ENCODE measurements at regions not wholly inside any gene's neighbourhood (a gene's known extent, or its start where the extent isn't known, plus 50 kb on each side); places are given as distances from the start of the nearest gene placed in this dataset.

DNA sequence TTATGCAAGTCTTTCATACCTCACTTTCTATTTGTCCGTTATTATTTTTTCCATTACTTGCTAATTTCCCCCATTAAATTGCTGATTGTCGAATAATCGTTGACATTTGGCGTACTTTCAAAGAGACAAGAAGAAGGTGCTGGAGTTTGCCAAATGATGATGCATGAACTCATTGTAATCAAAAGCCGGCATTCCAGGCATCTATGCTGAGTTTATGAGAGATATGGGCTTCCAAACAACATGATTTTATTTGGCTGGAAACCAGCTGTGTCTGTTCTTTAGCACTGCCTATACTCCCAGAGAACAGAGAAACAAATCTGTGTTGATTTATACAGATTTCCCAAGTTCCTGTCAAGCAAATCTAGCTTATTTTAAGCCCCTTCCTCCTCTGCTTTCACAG is 80.8 kb upstream of the RPS6KA3 start:
- DNase-seq: no peak
- Histone ChIP-seq H3K36me3 (no peaks in the 10 kb centered on the region), H3K27me3 (ENCODE audit: insufficient read depth, low read depth, severe bottlenecking) (peaks cover 29% of the 10 kb centered on the region), H3K9me3 (ENCODE audit: severe bottlenecking) (peaks cover 2% of the 10 kb centered on the region), H3K27ac (no peak overlapping the region), H3K4me3 (ENCODE audit: low read depth, low read length) (no peak overlapping the region)
- TF ChIP-seq, protein P1, sequence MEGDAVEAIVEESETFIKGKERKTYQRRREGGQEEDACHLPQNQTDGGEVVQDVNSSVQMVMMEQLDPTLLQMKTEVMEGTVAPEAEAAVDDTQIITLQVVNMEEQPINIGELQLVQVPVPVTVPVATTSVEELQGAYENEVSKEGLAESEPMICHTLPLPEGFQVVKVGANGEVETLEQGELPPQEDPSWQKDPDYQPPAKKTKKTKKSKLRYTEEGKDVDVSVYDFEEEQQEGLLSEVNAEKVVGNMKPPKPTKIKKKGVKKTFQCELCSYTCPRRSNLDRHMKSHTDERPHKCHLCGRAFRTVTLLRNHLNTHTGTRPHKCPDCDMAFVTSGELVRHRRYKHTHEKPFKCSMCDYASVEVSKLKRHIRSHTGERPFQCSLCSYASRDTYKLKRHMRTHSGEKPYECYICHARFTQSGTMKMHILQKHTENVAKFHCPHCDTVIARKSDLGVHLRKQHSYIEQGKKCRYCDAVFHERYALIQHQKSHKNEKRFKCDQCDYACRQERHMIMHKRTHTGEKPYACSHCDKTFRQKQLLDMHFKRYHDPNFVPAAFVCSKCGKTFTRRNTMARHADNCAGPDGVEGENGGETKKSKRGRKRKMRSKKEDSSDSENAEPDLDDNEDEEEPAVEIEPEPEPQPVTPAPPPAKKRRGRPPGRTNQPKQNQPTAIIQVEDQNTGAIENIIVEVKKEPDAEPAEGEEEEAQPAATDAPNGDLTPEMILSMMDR (IDR thresholded peaks at IDR 0.05; ENCODE audit: low read depth, low read length): no peak

DNA sequence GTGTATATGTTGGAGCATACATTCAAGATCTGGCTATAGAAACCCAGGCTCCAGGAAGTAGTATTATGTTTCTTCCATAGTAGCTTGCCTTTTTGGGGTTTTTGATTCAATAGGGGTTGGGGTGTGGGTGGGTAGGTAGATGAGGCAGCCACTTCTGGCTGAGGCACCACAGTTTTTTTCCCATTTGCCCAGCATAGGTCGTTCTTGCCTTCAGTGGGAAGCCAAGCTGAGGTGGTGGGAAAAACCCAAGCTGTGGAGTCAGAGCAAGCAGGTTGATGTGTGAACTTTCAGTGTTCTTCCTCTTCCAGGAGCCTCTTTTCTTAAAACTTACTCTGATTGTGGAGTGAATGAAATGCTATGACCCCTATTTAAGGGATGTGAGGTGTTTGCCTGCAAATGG is 67.0 kb upstream of the RPS6KA3 start:
- Histone ChIP-seq H3K4me3 (ENCODE audit: low read depth, low read length) (no peak overlapping the region), H3K9me3 (ENCODE audit: severe bottlenecking) (no peaks in the 10 kb centered on the region), H3K36me3 (no peaks in the 10 kb centered on the region), H3K27me3 (ENCODE audit: insufficient read depth, low read depth, severe bottlenecking) (peaks cover 25% of the 10 kb centered on the region), H3K27ac (no peak overlapping the region)
- TF ChIP-seq, protein P1 (IDR thresholded peaks at IDR 0.05; ENCODE audit: low read depth, low read length): no peak
- DNase-seq: no peak

DNA sequence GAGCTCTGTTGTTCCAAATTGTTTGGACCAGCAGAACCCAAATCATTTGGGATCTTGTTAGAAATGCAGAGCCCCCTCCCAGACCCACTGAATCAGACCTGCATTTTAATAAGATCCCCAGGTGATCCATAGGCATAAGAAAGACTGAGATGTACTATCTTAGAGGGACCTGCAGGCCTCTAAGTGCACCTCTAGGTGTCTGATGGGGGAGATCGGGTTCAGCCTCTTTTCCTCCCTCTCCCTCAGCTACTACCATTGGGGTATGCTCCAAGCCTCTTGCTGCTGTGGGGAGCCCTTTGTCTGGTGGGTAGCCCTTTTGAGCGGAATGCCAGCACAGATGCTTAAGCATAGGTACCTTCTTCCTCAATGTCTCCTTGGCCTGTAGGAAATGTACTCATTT is 63.8 kb upstream of the RPS6KA3 start:
- Histone ChIP-seq H3K36me3 (no peaks in the 10 kb centered on the region), H3K9me3 (ENCODE audit: severe bottlenecking) (no peaks in the 10 kb centered on the region), H3K27ac (no peak overlapping the region), H3K27me3 (ENCODE audit: insufficient read depth, low read depth, severe bottlenecking) (peaks cover 29% of the 10 kb centered on the region), H3K4me3 (ENCODE audit: low read depth, low read length) (no peak overlapping the region)
- no peak for DNase-seq
- TF ChIP-seq, protein P1 (IDR thresholded peaks at IDR 0.05; ENCODE audit: low read depth, low read length): no peak

DNA sequence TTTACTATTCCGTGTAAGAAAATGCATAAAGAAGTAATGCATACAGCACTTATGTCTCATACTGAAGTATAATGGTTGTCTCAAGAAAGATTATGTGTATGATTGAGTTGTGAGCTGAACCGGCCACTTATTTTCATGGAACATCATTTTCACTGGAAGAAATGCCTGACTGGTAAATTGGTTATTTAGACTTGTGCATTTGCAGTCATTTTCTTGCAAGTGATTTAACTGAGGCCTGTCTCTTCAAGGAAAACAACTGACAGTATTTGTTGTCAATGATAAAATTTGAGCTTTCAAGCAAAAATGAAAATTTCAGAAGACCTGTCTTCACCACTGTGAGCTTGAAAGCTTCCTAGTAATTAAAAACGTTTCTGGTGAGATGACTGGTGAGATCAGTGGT is 62.7 kb upstream of the RPS6KA3 start:
- TF ChIP-seq, protein P1 (IDR thresholded peaks at IDR 0.05; ENCODE audit: low read depth, low read length): no peak
- DNase-seq: no peak
- Histone ChIP-seq H3K36me3 (no peaks in the 10 kb centered on the region), H3K27ac (no peak overlapping the region), H3K4me3 (ENCODE audit: low read depth, low read length) (no peak overlapping the region), H3K27me3 (ENCODE audit: insufficient read depth, low read depth, severe bottlenecking) (peaks cover 24% of the 10 kb centered on the region), H3K9me3 (ENCODE audit: severe bottlenecking) (no peaks in the 10 kb centered on the region)

DNA sequence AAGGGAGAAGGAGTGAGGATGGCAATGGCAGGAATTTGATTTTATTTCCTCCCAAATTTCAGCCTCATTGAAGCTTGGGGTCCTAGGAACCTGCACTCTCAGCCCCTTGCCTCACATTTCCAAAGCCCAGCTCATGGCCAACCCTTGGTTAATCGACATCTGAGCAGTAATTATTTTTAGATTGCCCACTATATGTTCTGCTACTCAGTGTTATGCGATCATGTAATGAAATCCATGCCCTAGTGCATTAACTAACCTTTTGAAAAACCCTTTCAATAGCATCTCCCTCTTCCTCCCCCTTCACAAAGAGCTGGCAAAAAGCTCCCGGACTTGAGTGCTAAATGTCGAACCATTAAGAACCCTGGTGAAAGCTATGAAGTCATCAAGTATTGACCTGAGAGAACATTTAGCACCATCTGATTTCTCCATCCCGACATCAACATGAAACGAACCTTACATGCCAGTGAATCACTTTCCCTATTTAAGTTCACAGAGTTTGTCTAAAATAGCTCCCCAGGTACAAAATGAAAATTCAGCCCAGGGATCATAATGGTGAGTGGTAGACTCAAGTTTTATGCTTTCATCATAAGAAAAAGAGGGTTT is 59.2 kb upstream of the RPS6KA3 start:
- no peak overlapping the region for H3K4me3 ChIP-seq (ENCODE audit: low read depth, low read length)
- no peaks in the 10 kb centered on the region for H3K36me3 ChIP-seq
- no peak for DNase-seq
- TF ChIP-seq, protein P1 (IDR thresholded peaks at IDR 0.05; ENCODE audit: low read depth, low read length): no peak
- no peaks in the 10 kb centered on the region for H3K9me3 ChIP-seq (ENCODE audit: severe bottlenecking)
- no peak overlapping the region for H3K27ac ChIP-seq
- H3K27me3 ChIP-seq (ENCODE audit: insufficient read depth, low read depth, severe bottlenecking): peaks cover 22% of the 10 kb centered on the region

DNA sequence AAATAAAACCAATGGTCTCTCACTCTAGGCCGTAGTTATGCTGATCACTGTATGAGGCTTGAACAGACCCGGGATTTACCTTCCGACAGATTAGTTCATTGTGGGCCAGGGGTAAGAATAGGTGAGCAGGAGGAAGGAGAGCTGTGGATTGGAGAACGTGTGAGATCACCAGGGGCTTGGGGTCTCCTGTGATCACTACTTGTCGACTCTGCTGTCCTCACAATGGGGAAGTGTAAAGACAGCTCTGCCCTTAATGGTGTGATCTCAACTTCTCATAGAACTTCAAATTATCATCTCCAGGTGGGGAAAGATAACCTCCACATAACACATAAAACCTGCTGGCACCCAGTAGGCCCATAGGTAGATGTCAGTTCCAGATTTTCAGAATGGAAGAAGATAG is 56.2 kb upstream of the RPS6KA3 start:
- Histone ChIP-seq H3K36me3 (no peaks in the 10 kb centered on the region), H3K4me3 (ENCODE audit: low read depth, low read length) (no peak overlapping the region), H3K27ac (no peak overlapping the region), H3K9me3 (ENCODE audit: severe bottlenecking) (no peaks in the 10 kb centered on the region), H3K27me3 (ENCODE audit: insufficient read depth, low read depth, severe bottlenecking) (peaks cover 19% of the 10 kb centered on the region)
- TF ChIP-seq, protein P1 (IDR thresholded peaks at IDR 0.05; ENCODE audit: low read depth, low read length): no peak
- no peak for DNase-seq

Measured in WERI-Rb-1 (cell line).